Activated CD8-positive, alpha-beta T cell treated with anti-CD3 and anti-CD28 coated beads, Interleukin-2, amount 10 ng/mL, durations not matched to agents 7 days and 5 days (primary cell): ENCODE measurements at regions not wholly inside any gene's neighbourhood (a gene's known extent, or its start where the extent isn't known, plus 50 kb on each side); places are given as distances from the start of the nearest gene placed in this dataset.
"Not testable (repeated sequence)": the region's sequence is repeated elsewhere in the genome, so short reads cannot be mapped to it uniquely, and the experiment has no call there.

ENCODE experiments used
- ATAC-seq: fragments of 150-1000 bp; cut with Tn5 transposase; one replicate; pipeline ENCODE4 v1.10.0; 2021; ENCODE audit warnings: moderate library complexity
- CTCF ChIA-PET: fragments of 350-600 bp; sonication (Branson Sonifier 250); formaldehyde crosslinking; loops from one replicate; lab custom pipeline; 2021; ENCODE audit warnings: antibody characterized with exemption; lab: Charles Lee
- POLR2A ChIA-PET: fragments of 350-600 bp; sonication (Branson Sonifier 250); formaldehyde crosslinking; loops from one replicate; lab custom pipeline; 2021; ENCODE audit warnings: antibody characterized with exemption; lab: Charles Lee
- DNase-seq: peaks from one replicate; pipeline ENCODE4 v3.0.0-alpha.2; 2020
- H3K27ac Mint-ChIP-seq: one replicate; pipeline ENCODE4 v1.8.0; 2021; ENCODE audit warnings: mild to moderate bottlenecking, mixed read lengths
- H3K27me3 Mint-ChIP-seq: one replicate; pipeline ENCODE4 v1.8.0; 2021; ENCODE audit warnings: low read depth, mixed read lengths
- H3K36me3 Mint-ChIP-seq: one replicate; pipeline ENCODE4 v1.8.0; 2021; ENCODE audit warnings: low read depth, mixed read lengths
- H3K4me1 Mint-ChIP-seq: one replicate; pipeline ENCODE4 v1.8.0; 2021; ENCODE audit warnings: low read depth, mixed read lengths
- H3K4me3 Mint-ChIP-seq: one replicate; pipeline ENCODE4 v1.8.0; 2021; ENCODE audit warnings: mild to moderate bottlenecking, mixed read lengths
- H3K9me3 Mint-ChIP-seq: one replicate; pipeline ENCODE4 v1.8.0; 2022; ENCODE audit warnings: mixed read lengths; ENCODE audit not compliant: insufficient read depth

- H3K4me1 Mint-ChIP-seq = no peaks in the 10 kb centered on the region
- no peak for DNase-seq
- H3K4me3 Mint-ChIP-seq = no peak overlapping the region
- H3K9me3 Mint-ChIP-seq = no peaks in the 10 kb centered on the region
- CTCF ChIA-PET = no interaction called here
- H3K36me3 Mint-ChIP-seq = no peaks in the 10 kb centered on the region
- POLR2A ChIA-PET = no interaction called here
- H3K27me3 Mint-ChIP-seq = peaks cover 2% of the 10 kb centered on the region
- no peak for ATAC-seq
- H3K27ac Mint-ChIP-seq = no peak overlapping the region
Observed at GRCh38 chr4:100872811-100873210, 355.0 kb upstream of the EMCN start.

- no peak for DNase-seq
- Mint-ChIP-seq H3K27ac (no peak overlapping the region), H3K36me3 (no peaks in the 10 kb centered on the region), H3K4me3 (no peak overlapping the region), H3K4me1 (no peaks in the 10 kb centered on the region), H3K9me3 (no peaks in the 10 kb centered on the region), H3K27me3 (no peaks in the 10 kb centered on the region)
- ChIA-PET CTCF (no interaction called here), POLR2A (no interaction called here)
- ATAC-seq = no peak
Observed at GRCh38 chr4:100870940-100871772, 353.3 kb upstream of the EMCN start.

- Mint-ChIP-seq H3K4me3 (no peak overlapping the region), H3K4me1 (no peaks in the 10 kb centered on the region), H3K27me3 (no peaks in the 10 kb centered on the region), H3K9me3 (no peaks in the 10 kb centered on the region), H3K27ac (no peak overlapping the region), H3K36me3 (no peaks in the 10 kb centered on the region)
- DNase-seq (no peak), ATAC-seq (no peak)
- ChIA-PET CTCF (no interaction called here), POLR2A (no interaction called here)
Observed at GRCh38 chr4:100869276-100869675, 351.5 kb upstream of the EMCN start.

- H3K27me3 Mint-ChIP-seq, H3K4me1 Mint-ChIP-seq, CTCF ChIA-PET, DNase-seq, ATAC-seq, H3K9me3 Mint-ChIP-seq, H3K4me3 Mint-ChIP-seq, POLR2A ChIA-PET, H3K27ac Mint-ChIP-seq, H3K36me3 Mint-ChIP-seq: not testable (repeated sequence)
Observed at GRCh38 chr4:100868281-100868680, 350.5 kb upstream of the EMCN start.

GRCh38 chr4:100852326-100852725, 334.5 kb upstream of the EMCN start:
- no peak for DNase-seq
- Mint-ChIP-seq H3K9me3 (no peaks in the 10 kb centered on the region), H3K27me3 (peaks cover 4% of the 10 kb centered on the region), H3K27ac (no peak overlapping the region), H3K4me3 (no peak overlapping the region), H3K4me1 (no peaks in the 10 kb centered on the region), H3K36me3 (no peaks in the 10 kb centered on the region)
- CTCF ChIA-PET = no interaction called here
- POLR2A ChIA-PET = no interaction called here
- no peak for ATAC-seq

- H3K4me3 Mint-ChIP-seq = no peak overlapping the region
- H3K36me3 Mint-ChIP-seq = no peaks in the 10 kb centered on the region
- no peaks in the 10 kb centered on the region for H3K9me3 Mint-ChIP-seq
- no peak for ATAC-seq
- no peak overlapping the region for H3K27ac Mint-ChIP-seq
- peaks cover 2% of the 10 kb centered on the region for H3K27me3 Mint-ChIP-seq
- ChIA-PET CTCF (interaction anchor here (0.8 kb wide), 1 partner anchor 756 kb away, joined by 3 read pairs; no protein-coding TSS in a partner anchor), POLR2A (no interaction called here)
- H3K4me1 Mint-ChIP-seq = no peaks in the 10 kb centered on the region
- DNase-seq = no peak
Observed at GRCh38 chr4:100849319-100849718, 331.5 kb upstream of the EMCN start.

- CTCF ChIA-PET = interaction anchor here (0.8 kb wide), 1 partner anchor 756 kb away, joined by 3 read pairs; no protein-coding TSS in a partner anchor
- no peak for ATAC-seq
- H3K27ac Mint-ChIP-seq = no peak overlapping the region
- H3K9me3 Mint-ChIP-seq = no peaks in the 10 kb centered on the region
- DNase-seq = no peak
- POLR2A ChIA-PET = no interaction called here
- H3K36me3 Mint-ChIP-seq = no peaks in the 10 kb centered on the region
- H3K4me1 Mint-ChIP-seq = no peaks in the 10 kb centered on the region
- peaks cover 2% of the 10 kb centered on the region for H3K27me3 Mint-ChIP-seq
- H3K4me3 Mint-ChIP-seq = no peak overlapping the region
Observed at GRCh38 chr4:100848841-100849240, 331.0 kb upstream of the EMCN start.

GRCh38 chr4:100843910-100844309, 326.1 kb upstream of the EMCN start:
- ATAC-seq (no peak), DNase-seq (no peak)
- ChIA-PET CTCF (no interaction called here), POLR2A (no interaction called here)
- Mint-ChIP-seq H3K4me1 (no peaks in the 10 kb centered on the region), H3K27me3 (no peaks in the 10 kb centered on the region), H3K9me3 (no peaks in the 10 kb centered on the region), H3K27ac (no peak overlapping the region), H3K36me3 (no peaks in the 10 kb centered on the region), H3K4me3 (no peak overlapping the region)

- POLR2A ChIA-PET = no interaction called here
- ATAC-seq = no peak
- CTCF ChIA-PET = no interaction called here
- H3K27ac Mint-ChIP-seq = no peak overlapping the region
- H3K36me3 Mint-ChIP-seq = no peaks in the 10 kb centered on the region
- H3K27me3 Mint-ChIP-seq = no peaks in the 10 kb centered on the region
- no peak for DNase-seq
- H3K4me1 Mint-ChIP-seq = no peaks in the 10 kb centered on the region
- H3K4me3 Mint-ChIP-seq = no peak overlapping the region
- H3K9me3 Mint-ChIP-seq = no peaks in the 10 kb centered on the region
Observed at GRCh38 chr4:100842856-100843255, 325.0 kb upstream of the EMCN start.

- peaks cover 3% of the 10 kb centered on the region for H3K27me3 Mint-ChIP-seq
Observed at GRCh38 chr4:100841911-100842310, 324.1 kb upstream of the EMCN start.

GRCh38 chr4:100839712-100840111, 321.9 kb upstream of the EMCN start:
- ATAC-seq (no peak), DNase-seq (no peak)
- no peaks in the 10 kb centered on the region for H3K9me3 Mint-ChIP-seq
- ChIA-PET POLR2A (no interaction called here), CTCF (no interaction called here)
- no peaks in the 10 kb centered on the region for H3K4me1 Mint-ChIP-seq
- H3K27me3 Mint-ChIP-seq = peaks cover 5% of the 10 kb centered on the region
- no peak overlapping the region for H3K27ac Mint-ChIP-seq
- no peak overlapping the region for H3K4me3 Mint-ChIP-seq
- H3K36me3 Mint-ChIP-seq = no peaks in the 10 kb centered on the region

More at GRCh38 chr4:100841911-100842310, 324.1 kb upstream of the EMCN start:
- H3K27ac Mint-ChIP-seq = no peak overlapping the region
- POLR2A ChIA-PET = no interaction called here
- no peaks in the 10 kb centered on the region for H3K9me3 Mint-ChIP-seq
- no peak for DNase-seq
- no peaks in the 10 kb centered on the region for H3K36me3 Mint-ChIP-seq
- CTCF ChIA-PET = no interaction called here
- H3K4me1 Mint-ChIP-seq = no peaks in the 10 kb centered on the region
- H3K4me3 Mint-ChIP-seq = no peak overlapping the region
- no peak for ATAC-seq

GRCh38 chr4:100838286-100838685, 320.5 kb upstream of the EMCN start:
- no peak overlapping the region for H3K4me3 Mint-ChIP-seq
- no peaks in the 10 kb centered on the region for H3K4me1 Mint-ChIP-seq
- H3K9me3 Mint-ChIP-seq = no peaks in the 10 kb centered on the region
- ChIA-PET CTCF (no interaction called here), POLR2A (no interaction called here)
- H3K27ac Mint-ChIP-seq = no peak overlapping the region
- DNase-seq = no peak
- peaks cover 5% of the 10 kb centered on the region for H3K27me3 Mint-ChIP-seq
- no peaks in the 10 kb centered on the region for H3K36me3 Mint-ChIP-seq
- no peak for ATAC-seq
